GF-D8 (cell line): ENCODE measurements at regions not wholly inside any gene's neighbourhood (a gene's known extent, or its start where the extent isn't known, plus 50 kb on each side); places are given as distances from the start of the nearest gene placed in this dataset.

Experiments
- DNase-seq: peaks from one replicate; lab custom pipeline; 2025; lab: John Stamatoyannopoulos, UW

DNA sequence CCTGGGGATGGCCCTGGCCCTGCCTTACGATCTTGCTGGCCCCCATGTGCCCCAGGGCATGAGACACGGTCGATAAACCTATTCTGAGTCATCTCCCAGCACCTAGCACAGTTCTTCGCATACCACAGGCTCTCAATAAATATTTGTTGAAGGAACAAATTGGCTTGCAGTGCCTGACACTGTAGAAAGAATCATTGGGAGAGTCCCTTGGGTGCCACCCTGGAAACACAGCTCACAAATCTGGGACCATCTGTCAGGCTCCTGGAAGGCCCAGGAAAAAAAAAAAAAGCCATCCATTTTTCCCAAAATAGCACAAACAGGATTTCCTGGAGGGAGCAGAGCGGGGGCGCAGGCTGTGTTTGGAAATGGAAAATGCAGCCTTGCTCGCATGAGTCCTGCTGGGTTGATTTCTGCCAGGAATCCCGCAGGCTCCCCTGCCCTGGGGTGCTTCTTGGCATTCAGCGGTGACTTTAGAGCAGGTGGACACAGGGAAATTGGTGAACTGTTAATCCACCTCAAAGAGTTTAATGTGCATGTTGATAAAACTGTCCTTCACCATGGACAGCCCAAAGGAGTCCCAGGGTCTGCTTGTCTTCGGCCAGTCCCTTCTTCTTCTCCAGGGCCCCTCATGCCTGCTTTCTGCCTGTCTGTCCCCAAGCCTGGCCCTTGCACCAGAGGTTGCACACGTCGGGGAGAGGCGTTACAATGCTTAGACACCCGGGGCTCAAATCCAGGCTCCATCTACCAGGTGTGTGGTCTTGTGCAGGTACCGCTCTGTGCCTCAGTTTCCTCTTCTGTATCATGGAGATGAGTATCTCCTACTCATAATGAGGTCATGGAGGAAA, 106.1 kb upstream of the RFLNA start:
- no peak for DNase-seq

DNA sequence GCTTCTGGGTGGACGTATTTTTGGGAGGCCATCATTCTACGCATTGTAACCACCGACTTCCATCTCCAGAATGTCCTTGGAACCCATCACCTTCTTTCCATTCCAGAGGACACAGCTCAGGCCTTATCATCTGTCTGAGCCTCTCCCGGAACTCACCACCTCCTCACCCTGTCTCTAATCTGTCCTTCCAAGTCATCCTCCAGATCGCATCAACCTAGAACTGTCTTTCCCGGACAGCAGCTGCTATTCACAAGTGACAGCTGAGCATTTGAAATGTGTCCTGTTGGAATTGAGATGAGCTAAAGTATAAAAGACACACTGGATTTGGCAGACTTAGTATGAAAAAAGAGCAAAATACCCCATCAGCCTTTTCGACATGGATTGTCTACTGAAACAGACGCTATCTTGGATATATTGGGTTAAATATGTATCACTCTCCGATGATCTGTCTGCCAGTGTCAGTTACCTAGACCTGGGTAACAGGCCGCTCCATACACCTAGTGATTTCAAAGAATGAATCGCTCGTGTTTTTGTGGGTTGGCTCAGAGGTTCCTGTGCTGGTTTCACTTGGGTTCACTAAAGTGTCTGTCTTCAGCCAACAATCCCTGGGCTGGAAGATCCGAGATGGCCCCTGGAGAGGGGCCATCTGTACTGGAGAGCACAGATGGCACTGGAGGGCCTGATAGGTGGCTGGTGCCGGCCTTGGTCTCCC, 104.4 kb upstream of the RFLNA start:
- DNase-seq: no peak

GRCh38 chr12:124191024-124191359, 103.9 kb upstream of the RFLNA start:
- no peak for DNase-seq

DNA sequence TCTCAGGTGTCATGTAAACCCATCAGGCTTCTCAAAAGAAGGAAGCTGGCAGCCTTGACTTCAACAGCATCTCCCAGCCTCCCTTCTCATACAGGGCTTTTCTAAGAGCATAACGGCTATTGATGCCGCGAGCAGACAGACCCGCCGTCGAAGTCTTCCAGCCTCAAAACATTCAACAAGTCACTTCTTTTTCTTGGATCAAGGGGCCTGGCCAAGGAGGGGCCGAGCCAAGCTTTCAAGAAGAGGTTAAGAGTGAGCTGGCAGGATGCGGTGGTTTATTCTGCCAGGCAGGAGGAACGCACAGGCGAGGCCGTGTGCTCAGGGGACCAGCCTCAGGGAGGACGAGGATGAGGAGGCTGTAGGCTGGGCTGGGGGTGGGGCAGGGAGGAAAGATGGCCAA, 102.9 kb upstream of the RFLNA start:
- no peak for DNase-seq

DNA sequence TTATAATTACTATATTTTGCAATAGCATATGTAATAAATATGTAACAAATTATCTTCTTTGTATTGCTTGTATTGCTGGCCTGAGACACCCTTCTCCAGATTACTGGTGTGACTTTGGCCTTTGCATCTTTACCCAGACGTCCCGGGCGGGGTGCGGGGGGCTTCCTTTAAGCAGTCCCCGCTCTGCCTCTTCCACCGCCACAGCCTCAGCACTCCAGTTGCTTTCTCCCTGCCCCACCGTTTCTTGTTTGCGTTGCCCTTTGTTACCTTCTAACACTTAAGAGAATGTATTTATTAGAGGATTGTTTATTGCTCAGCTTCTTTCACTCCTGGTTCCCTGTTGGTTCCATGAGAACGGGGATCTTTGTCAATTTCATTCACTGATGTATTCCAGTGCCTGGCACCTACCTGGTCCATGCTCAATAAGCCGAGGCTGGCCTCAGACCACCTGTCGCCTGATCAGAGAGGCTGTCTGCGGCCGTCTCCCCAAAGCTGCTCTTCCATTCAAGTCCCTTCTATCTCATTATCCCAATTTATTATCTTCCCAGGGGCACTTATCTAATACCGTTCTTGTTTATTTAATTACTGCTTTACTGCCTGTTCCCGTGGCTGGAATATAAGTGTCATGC, 100.5 kb upstream of the RFLNA start:
- DNase-seq: no peak

GRCh38 chr12:124194893-124195566, 99.9 kb upstream of the RFLNA start:
- no peak for DNase-seq

DNA sequence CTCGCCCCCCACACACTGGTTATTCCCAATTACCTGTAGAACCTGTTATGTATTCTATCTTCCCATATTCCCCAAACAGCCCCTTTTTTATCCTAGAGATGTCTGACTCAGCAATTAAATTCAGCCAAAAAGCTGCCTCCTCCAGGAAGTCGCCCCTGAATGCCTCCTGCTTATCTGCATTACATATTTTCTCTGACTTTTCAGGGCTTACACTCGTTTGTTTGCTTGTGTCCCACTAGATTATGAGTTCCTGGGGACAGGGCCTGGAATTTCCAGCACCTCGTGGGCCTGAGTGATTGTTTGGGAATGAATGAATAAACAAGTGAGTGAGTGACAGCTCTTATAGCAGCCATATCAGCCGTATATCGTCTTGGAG, 99.3 kb upstream of the RFLNA start:
- no peak for DNase-seq

GRCh38 chr12:124196236-124196635, 98.7 kb upstream of the RFLNA start:
- no peak for DNase-seq

DNA sequence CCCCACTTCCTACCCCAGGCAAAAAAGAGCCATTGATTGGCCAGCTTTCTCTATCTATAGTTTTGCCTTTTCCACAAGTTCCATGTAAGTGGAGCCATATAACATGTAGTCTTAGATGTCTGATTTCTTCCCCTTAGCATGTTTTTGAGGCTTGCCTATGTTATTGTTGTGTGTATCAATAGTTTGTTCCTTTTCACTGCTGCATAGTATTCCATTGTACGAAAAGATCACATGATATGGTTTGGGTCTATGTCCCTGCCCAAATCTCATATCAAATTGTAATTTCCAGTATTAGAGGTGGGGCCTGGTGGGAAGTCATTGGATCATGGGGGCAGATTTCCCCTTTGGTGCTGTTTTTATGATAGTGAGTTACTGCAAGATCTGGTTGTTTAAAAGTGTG, 93.6 kb upstream of the RFLNA start:
- no peak for DNase-seq

GRCh38 chr12:124203176-124203575, 91.7 kb upstream of the RFLNA start:
- DNase-seq: no peak

DNA sequence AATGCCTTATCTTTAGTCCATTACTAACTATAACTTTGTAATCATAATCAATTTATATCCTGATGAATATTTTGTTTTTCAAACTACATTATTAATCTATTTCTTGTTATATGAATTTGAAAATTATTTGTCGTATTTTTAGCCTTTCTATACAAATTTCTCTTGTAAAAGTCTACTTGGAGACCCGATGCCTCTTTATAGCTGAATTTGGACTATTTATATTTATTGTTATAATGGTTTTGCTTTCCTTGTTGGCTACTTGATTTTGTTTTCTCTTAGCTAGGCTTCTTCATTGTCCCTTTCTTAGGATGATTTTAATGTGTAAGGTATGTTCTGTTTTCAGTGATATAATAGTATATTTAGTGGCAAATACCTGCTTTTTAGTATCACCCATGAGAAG, 89.5 kb upstream of the RFLNA start:
- DNase-seq: no peak

GRCh38 chr12:124207049-124207448, 87.8 kb upstream of the RFLNA start:
- DNase-seq: no peak

DNA sequence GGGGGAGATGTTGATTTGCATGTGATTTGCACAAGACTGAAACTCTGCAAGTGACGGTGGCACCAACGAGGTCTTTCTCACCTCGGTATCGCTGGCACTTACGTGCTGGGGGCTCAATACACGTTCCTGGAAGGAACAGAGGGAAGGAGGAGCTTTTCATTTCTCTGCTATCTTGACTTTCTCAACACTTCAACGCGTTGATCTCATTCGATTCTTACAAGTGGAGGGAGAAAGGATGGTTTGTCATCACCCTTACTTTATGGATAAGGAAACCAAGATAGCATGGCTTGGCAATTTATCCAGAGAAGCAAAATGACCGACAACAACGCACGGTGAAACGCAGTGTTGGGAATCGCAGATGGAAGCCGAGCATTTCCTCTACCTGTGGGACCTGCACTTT, 87.3 kb upstream of the RFLNA start:
- no peak for DNase-seq

- DNase-seq: no peak
Observed at GRCh38 chr12:124208489-124208888, 86.4 kb upstream of the RFLNA start.

DNA sequence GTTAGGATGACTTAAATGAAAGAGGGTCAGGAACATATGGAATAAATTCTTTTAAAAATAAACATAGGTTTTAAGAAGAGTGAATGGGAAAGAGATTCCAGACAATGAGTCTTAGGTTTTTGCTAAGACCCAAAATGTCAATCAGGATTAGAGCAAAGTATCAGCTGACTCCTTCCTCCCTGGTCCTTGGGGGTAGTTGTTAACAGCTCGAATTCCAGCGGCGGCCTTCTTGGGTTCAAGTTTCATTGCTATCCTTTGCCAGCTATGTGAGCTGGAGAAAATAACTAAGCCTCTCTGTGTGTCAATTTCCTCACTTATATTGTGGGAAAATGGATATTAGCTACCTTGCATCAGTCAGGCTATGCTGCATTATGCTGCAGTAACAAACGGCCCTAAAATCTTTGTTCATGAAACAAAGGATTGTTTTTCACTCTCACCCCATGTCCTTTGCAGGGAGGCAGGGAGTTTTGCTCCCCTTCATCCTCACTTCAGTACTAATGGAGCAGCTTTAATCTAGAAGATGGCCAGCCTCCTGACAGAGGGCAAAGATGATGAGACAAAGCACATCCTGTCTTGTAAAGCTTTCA, 83.8 kb upstream of the RFLNA start:
- DNase-seq: no peak

DNA sequence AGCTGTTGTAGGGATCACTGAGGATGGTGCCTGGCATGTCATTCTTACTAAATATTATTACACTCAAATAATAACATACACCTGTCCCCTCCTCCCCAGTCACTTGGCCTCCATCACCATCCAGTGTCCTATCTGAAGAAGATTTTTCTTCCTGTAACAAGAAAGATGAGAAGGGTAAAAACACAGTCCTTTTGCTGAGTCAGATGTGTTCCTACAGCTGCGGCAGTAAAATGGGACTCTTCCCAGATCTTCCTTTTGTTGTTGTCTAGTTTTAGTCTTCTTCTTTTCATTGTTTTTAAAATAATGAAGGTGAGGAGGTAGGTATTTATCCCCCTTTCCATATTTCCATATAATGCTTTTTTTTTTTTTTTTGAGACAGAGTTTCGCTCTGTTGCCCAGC, 83.1 kb upstream of the RFLNA start:
- no peak for DNase-seq

GRCh38 chr12:124213666-124214347, 81.1 kb upstream of the RFLNA start:
- DNase-seq: no peak

- DNase-seq: no peak
Observed at GRCh38 chr12:124214574-124214973, 80.3 kb upstream of the RFLNA start.

DNA sequence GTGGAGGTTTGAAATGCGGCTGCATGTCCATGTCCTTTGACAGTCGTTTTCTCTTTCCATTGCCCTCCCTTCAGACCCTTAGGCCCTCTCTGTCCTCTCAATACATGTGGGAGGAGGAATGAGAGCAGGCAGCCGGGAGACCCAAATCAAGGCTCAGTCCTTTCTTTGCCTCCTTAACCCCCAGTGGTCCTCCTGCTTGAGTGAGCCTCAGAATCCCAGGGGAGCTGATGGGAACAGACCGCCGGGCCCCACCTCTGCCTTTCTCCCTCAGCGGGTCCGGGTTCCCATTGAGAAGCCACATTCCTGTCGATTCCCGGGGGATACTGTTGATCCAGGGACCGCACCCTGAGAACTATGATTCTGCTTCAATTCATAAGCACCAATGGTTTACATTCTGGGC, 77.9 kb upstream of the RFLNA start:
- DNase-seq: no peak

DNA sequence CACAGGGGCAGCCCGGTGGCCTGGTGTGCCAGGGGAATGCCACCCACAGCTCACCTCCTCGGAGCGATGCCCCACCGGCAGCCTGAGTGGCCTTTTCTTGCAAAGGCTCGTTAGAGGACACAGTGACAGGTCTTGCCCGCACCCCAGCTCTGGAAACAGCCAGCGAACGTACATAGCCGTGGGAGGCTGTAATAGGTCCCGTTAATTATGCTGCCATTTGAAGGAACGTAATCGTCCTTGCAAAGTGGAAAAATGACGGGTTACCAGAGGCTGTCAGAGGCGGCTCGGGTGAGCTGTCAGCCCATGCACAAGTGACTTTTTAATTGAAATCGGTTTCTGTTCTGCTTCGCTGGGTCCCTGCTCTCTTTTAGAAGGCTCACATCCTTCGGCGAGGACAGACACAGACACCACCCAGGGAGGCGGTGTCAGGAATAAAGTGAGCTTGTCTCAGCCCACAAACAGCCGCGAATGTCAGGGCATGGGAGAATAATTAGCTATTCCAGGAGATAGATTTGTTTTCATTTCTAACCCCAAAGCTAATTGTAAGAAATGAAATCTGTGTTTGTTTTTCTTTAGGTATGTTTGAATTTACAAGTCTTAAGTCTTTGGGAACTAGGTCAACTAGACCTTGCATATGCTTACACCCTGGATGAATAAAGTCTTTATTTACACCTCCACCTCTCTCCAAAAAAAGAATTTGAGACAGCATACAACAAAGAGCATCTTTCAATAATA, 77.2 kb upstream of the RFLNA start:
- DNase-seq: no peak

GRCh38 chr12:124218243-124218560, 76.7 kb upstream of the RFLNA start:
- DNase-seq: no peak
